Skin of body (tissue), 1 donor: ENCODE measurements at regions not wholly inside any gene's neighbourhood (a gene's known extent, or its start where the extent isn't known, plus 50 kb on each side); places are given as distances from the start of the nearest gene placed in this dataset.

ENCODE experiments used
- DNase-seq: peaks from one replicate; lab custom pipeline; 2025; lab: John Stamatoyannopoulos, UW

GRCh38 chr7:17651341-17651740, 289.0 kb downstream of the SNX13 start:
- peak; percentile 97 for DNase-seq

- DNase-seq, result peak; percentile 99
These were observed 288.4 kb downstream of the SNX13 start for GRCh38 chr7:17651863-17652385.

GRCh38 chr7:17654940-17655339, 285.4 kb downstream of the SNX13 start:
- no peak for DNase-seq

GRCh38 chr7:17659126-17659525, 281.2 kb downstream of the SNX13 start:
- DNase-seq, result no peak

GRCh38 chr7:17660116-17660515, 280.2 kb downstream of the SNX13 start:
- no peak for DNase-seq

- peak; percentile 21 for DNase-seq
These were observed 278.2 kb downstream of the SNX13 start for GRCh38 chr7:17661982-17662585.

GRCh38 chr7:17663061-17663675, 277.1 kb downstream of the SNX13 start:
- DNase-seq, result no peak

GRCh38 chr7:17665029-17665428, 275.3 kb downstream of the SNX13 start:
- DNase-seq, result no peak

- no peak for DNase-seq
These were observed 272.2 kb downstream of the SNX13 start for GRCh38 chr7:17668122-17668521.

GRCh38 chr7:17669204-17669603, 271.1 kb downstream of the SNX13 start:
- no peak for DNase-seq

- no peak for DNase-seq
These were observed 268.3 kb downstream of the SNX13 start for GRCh38 chr7:17671956-17672355.

GRCh38 chr7:17672783-17673182, 267.5 kb downstream of the SNX13 start:
- DNase-seq, result no peak

GRCh38 chr7:17674166-17674942, 265.9 kb downstream of the SNX13 start:
- no peak for DNase-seq

GRCh38 chr7:17674943-17675608, 265.2 kb downstream of the SNX13 start:
- DNase-seq, result no peak

GRCh38 chr7:17677408-17677807, 262.9 kb downstream of the SNX13 start:
- no peak for DNase-seq

- DNase-seq, result no peak
These were observed 261.4 kb downstream of the SNX13 start for GRCh38 chr7:17678896-17679295.

GRCh38 chr7:17679458-17679857, 260.8 kb downstream of the SNX13 start:
- DNase-seq, result no peak

- no peak for DNase-seq
These were observed 260.3 kb downstream of the SNX13 start for GRCh38 chr7:17680026-17680425.

- no peak for DNase-seq
These were observed 259.3 kb downstream of the SNX13 start for GRCh38 chr7:17680943-17681351.

GRCh38 chr7:17681965-17682364, 258.3 kb downstream of the SNX13 start:
- DNase-seq, result no peak

- no peak for DNase-seq
These were observed 257.7 kb downstream of the SNX13 start for GRCh38 chr7:17682586-17682985.

GRCh38 chr7:17685141-17685540, 255.2 kb downstream of the SNX13 start:
- no peak for DNase-seq
